ENCODE measurements at regions not wholly inside any gene's neighbourhood (a gene's known extent, or its start where the extent isn't known, plus 50 kb on each side); places are given as distances from the start of the nearest gene placed in this dataset.

DNA sequence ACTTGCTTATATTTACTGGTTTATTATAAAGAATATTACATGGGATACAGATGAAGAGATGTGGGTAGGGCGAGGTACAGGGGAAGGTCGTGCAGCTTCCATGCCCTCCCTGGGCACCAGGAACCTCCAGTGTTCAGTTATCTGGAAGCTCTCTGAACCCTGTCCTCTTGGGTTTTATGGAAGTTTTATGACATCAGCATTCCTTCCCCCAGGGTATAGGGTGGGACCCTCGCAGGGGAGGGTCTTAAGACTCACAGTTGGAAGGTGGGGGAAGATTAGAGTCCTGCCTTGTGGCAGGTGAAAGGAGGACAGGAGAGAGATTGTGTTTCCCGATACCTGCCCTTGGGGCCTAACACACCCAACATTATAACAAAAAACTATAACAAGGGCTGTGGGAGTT is 71.8 kb upstream of the NPAS1 start:
- no peak for FAIRE-seq
- no peak for TF ChIP-seq CTCF (IDR thresholded peaks at IDR 0.05; ENCODE audit: borderline replicate concordance, extremely low read depth, insufficient read depth)
- Histone ChIP-seq H3K27ac (ENCODE audit: low read depth in 2 of 2, low read length in 2 of 2) (no peak overlapping the region), H3K9me3 (ENCODE audit: control insufficient read depth in 2 of 3, insufficient read depth in 1 of 3, low read length in 3 of 3) (no peaks in the 10 kb centered on the region), H3K9ac (ENCODE audit: low read length in 3 of 3) (no peak overlapping the region), H3K4me3 (ENCODE audit: low read length in 3 of 3) (no peak overlapping the region), H3K27me3 (ENCODE audit: control insufficient read depth, insufficient read depth, low read length) (no peaks in the 10 kb centered on the region), H3K4me1 (ENCODE audit: control insufficient read depth in 2 of 3, insufficient read depth in 2 of 3, low read depth in 1 of 3, low read length in 3 of 3) (peaks cover 16 to 67% (median 49%) of the 10 kb centered on the region in 3 donors), H3K36me3 (ENCODE audit: control insufficient read depth in 2 of 3, insufficient read depth in 3 of 3, low read length in 3 of 3) (no peaks in the 10 kb centered on the region)
- DNase-seq, result no peak
- intact Hi-C loops (cut with DNase I), result no loop called here

DNA sequence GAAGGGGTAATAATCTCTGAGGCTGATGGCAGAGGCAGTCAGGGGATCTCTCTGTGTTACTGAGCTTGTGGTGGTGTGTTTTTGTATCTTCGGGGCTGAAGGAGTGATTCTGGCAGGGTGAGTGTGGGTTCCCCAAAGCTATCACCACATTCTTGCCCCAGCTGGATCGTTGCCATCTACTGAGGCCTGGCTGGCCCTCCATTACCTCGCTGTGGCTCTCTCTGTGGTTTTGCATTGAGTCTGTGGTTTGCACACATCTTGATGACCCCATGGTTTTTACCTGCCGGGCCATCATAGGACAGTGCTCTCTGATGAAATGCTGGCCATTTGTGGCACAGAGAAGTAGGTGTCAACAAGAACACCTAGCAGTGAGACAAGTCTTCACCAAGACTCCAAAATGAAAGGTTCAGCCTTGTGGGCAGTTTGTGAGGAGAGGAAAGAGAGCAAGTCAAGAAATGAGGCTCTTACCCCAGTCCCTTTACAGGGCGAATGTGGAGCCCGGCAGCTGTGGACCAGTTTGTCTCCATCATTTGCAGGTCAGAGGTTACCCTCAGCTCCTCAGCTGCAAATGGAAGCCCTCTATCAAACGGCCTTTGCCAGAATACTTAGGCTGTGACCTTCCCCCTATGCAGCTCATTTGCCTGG is 69.0 kb upstream of the NPAS1 start:
- intact Hi-C loops (cut with DNase I), result no loop called here
- FAIRE-seq, result no peak
- Histone ChIP-seq H3K9ac (ENCODE audit: low read length in 3 of 3) (no peak overlapping the region), H3K9me3 (ENCODE audit: control insufficient read depth in 2 of 3, insufficient read depth in 1 of 3, low read length in 3 of 3) (no peaks in the 10 kb centered on the region), H3K4me1 (ENCODE audit: control insufficient read depth in 2 of 3, insufficient read depth in 2 of 3, low read depth in 1 of 3, low read length in 3 of 3) (peaks cover 5 to 47% (median 46%) of the 10 kb centered on the region in 3 donors), H3K36me3 (ENCODE audit: control insufficient read depth in 2 of 3, insufficient read depth in 3 of 3, low read length in 3 of 3) (no peaks in the 10 kb centered on the region), H3K4me3 (ENCODE audit: low read length in 3 of 3) (no peak overlapping the region), H3K27me3 (ENCODE audit: control insufficient read depth, insufficient read depth, low read length) (no peaks in the 10 kb centered on the region), H3K27ac (ENCODE audit: low read depth in 2 of 2, low read length in 2 of 2) (peak overlapping the region in 1 of 2 donors; percentile 20)
- peak in 1 of 5 donors; percentile 15 for DNase-seq
- no peak for TF ChIP-seq CTCF (IDR thresholded peaks at IDR 0.05; ENCODE audit: borderline replicate concordance, extremely low read depth, insufficient read depth)

- intact Hi-C loops (cut with DNase I), result no loop called here
- no peak for FAIRE-seq
- TF ChIP-seq CTCF (IDR thresholded peaks at IDR 0.05; ENCODE audit: borderline replicate concordance, extremely low read depth, insufficient read depth), result no peak
- H3K27ac ChIP-seq (ENCODE audit: low read depth in 2 of 2, low read length in 2 of 2), result peak overlapping the region; percentile 5 to 57
- peaks cover 0 to 45% (median 39%) of the 10 kb centered on the region in 3 donors for H3K4me1 ChIP-seq (ENCODE audit: control insufficient read depth in 2 of 3, insufficient read depth in 2 of 3, low read depth in 1 of 3, low read length in 3 of 3)
- no peaks in the 10 kb centered on the region for H3K27me3 ChIP-seq (ENCODE audit: control insufficient read depth, insufficient read depth, low read length)
- H3K9ac ChIP-seq (ENCODE audit: low read length in 3 of 3), result no peak overlapping the region
- H3K36me3 ChIP-seq (ENCODE audit: control insufficient read depth in 2 of 3, insufficient read depth in 3 of 3, low read length in 3 of 3), result no peaks in the 10 kb centered on the region
- H3K4me3 ChIP-seq (ENCODE audit: low read length in 3 of 3), result no peak overlapping the region
- peak in 1 of 5 donors; percentile 34 for DNase-seq
- no peaks in the 10 kb centered on the region for H3K9me3 ChIP-seq (ENCODE audit: control insufficient read depth in 2 of 3, insufficient read depth in 1 of 3, low read length in 3 of 3)
Measured at GRCh38 chr19:46951171-46951986, 68.3 kb upstream of the NPAS1 start.

All from kidney (tissue), 13 donors.